ENCODE measurements at regions not wholly inside any gene's neighbourhood (a gene's known extent, or its start where the extent isn't known, plus 50 kb on each side); places are given as distances from the start of the nearest gene placed in this dataset.

DNA sequence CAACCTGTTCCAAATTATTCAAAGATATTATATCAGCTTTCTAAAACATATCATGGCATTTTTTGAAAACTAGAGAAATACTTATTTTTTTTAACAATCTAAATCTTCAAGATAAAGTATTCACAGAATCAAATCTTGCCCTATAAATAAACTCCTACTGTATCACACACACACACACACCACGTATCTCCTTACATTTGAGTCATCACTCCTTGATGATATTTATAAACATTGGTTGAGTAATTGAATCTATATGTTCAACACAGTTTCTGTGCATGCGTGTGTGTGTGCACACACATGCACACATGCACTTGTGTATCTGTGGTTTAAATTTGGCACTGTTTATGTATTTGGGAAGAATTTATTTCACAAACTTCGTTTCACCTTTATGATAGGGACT, 1716.4 kb downstream of the EFNA5 start (continued):
- no peak for TF ChIP-seq RXRA (IDR thresholded peaks at IDR 0.05)
- no peak for TF ChIP-seq TAF1 (conservative IDR thresholded peaks at IDR 0.05)
- TF ChIP-seq GABPA (IDR thresholded peaks at IDR 0.05 in 1 of 2, conservative IDR thresholded peaks at IDR 0.05 in 1 of 2), result no peak
- TF ChIP-seq FOXA1 (IDR thresholded peaks at IDR 0.05), result no peak
- TF ChIP-seq, protein P1, sequence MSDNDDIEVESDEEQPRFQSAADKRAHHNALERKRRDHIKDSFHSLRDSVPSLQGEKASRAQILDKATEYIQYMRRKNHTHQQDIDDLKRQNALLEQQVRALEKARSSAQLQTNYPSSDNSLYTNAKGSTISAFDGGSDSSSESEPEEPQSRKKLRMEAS (IDR thresholded peaks at IDR 0.05), result no peak
- TF ChIP-seq NR2F2 (IDR thresholded peaks at IDR 0.05), result no peak
- TF ChIP-seq, protein P2, sequence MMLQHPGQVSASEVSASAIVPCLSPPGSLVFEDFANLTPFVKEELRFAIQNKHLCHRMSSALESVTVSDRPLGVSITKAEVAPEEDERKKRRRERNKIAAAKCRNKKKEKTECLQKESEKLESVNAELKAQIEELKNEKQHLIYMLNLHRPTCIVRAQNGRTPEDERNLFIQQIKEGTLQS (IDR thresholded peaks at IDR 0.05), result no peak
- no peak for TF ChIP-seq JUND (IDR thresholded peaks at IDR 0.05)
- TF ChIP-seq FOXA2 (IDR thresholded peaks at IDR 0.05), result no peak
- TF ChIP-seq YY1 (IDR thresholded peaks at IDR 0.05), result no peak

DNA sequence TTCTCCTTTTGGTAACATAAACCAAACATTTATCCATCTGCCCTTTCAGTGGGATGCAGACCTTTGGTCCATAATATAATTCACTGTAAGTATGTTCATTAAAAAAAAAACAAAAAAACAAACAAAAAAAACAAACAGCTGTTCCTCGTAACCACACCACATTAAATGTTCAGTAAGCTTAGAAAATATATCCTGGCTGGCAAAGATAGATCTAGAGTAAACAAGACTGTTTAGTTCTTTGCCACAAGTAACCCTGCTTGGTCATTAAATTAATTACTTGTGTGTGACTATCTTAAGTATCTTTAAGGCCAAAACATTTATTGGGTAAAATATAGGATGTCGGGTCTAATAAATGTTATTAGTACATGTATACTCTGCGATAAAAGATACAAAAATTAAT, 1717.1 kb downstream of the EFNA5 start:
- Histone ChIP-seq H3K4me3 (ENCODE audit: low read depth in 1 of 3, low read length in 3 of 3) (no peak overlapping the region), H3K36me3 (ENCODE audit: control insufficient read depth in 4 of 4, insufficient read depth in 3 of 4, low read depth in 1 of 4, low read length in 3 of 4) (no peaks in the 10 kb centered on the region), H3K9ac (ENCODE audit: low read depth in 1 of 2, low read length in 2 of 2) (no peak overlapping the region), H3K9me3 (ENCODE audit: control insufficient read depth in 4 of 4, low read length in 3 of 4) (no peaks in the 10 kb centered on the region), H3K4me1 (ENCODE audit: control insufficient read depth in 4 of 4, insufficient read depth in 4 of 4, low read length in 3 of 4) (no peaks in the 10 kb centered on the region), H3K27me3 (ENCODE audit: control insufficient read depth in 4 of 4, insufficient read depth in 4 of 4, low read length in 3 of 4) (no peaks in the 10 kb centered on the region), H3K27ac (ENCODE audit: low read depth in 1 of 2, low read length in 2 of 2) (no peak overlapping the region)
- WGBS, result 76% methylated on average over 3 of the region's 3 CpGs
- DNase-seq (ENCODE audit: low spot score), result no peak
- no peak for TF ChIP-seq FOXA2 (IDR thresholded peaks at IDR 0.05)
- TF ChIP-seq, protein P3, sequence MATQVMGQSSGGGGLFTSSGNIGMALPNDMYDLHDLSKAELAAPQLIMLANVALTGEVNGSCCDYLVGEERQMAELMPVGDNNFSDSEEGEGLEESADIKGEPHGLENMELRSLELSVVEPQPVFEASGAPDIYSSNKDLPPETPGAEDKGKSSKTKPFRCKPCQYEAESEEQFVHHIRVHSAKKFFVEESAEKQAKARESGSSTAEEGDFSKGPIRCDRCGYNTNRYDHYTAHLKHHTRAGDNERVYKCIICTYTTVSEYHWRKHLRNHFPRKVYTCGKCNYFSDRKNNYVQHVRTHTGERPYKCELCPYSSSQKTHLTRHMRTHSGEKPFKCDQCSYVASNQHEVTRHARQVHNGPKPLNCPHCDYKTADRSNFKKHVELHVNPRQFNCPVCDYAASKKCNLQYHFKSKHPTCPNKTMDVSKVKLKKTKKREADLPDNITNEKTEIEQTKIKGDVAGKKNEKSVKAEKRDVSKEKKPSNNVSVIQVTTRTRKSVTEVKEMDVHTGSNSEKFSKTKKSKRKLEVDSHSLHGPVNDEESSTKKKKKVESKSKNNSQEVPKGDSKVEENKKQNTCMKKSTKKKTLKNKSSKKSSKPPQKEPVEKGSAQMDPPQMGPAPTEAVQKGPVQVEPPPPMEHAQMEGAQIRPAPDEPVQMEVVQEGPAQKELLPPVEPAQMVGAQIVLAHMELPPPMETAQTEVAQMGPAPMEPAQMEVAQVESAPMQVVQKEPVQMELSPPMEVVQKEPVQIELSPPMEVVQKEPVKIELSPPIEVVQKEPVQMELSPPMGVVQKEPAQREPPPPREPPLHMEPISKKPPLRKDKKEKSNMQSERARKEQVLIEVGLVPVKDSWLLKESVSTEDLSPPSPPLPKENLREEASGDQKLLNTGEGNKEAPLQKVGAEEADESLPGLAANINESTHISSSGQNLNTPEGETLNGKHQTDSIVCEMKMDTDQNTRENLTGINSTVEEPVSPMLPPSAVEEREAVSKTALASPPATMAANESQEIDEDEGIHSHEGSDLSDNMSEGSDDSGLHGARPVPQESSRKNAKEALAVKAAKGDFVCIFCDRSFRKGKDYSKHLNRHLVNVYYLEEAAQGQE (IDR thresholded peaks at IDR 0.05), result no peak
- TF ChIP-seq, protein P2 (IDR thresholded peaks at IDR 0.05), result no peak

DNA sequence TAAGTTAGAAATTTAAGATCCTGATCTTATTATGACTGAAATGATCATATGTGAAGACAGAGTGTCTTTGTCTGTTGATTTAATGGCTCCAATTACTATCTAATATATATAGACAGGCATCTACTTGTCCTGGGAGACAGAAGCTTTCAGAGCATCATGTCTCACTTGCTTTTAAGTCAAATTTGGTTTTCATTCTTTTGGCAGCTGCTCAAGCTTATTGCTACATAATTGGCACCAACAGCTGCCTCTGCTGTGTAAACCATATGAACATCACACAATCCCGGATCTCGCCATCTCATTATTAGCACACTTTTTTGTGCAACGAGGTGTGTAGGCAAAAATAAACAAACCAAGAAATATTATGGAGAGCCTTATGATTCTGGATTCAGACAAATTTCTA, 1717.9 kb downstream of the EFNA5 start:
- Histone ChIP-seq H3K27ac (ENCODE audit: low read depth in 1 of 2, low read length in 2 of 2) (no peak overlapping the region), H3K9ac (ENCODE audit: low read depth in 1 of 2, low read length in 2 of 2) (no peak overlapping the region), H3K27me3 (ENCODE audit: control insufficient read depth in 4 of 4, insufficient read depth in 4 of 4, low read length in 3 of 4) (no peaks in the 10 kb centered on the region), H3K4me3 (ENCODE audit: low read depth in 1 of 3, low read length in 3 of 3) (no peak overlapping the region), H3K36me3 (ENCODE audit: control insufficient read depth in 4 of 4, insufficient read depth in 3 of 4, low read depth in 1 of 4, low read length in 3 of 4) (no peaks in the 10 kb centered on the region), H3K9me3 (ENCODE audit: control insufficient read depth in 4 of 4, low read length in 3 of 4) (no peaks in the 10 kb centered on the region), H3K4me1 (ENCODE audit: control insufficient read depth in 4 of 4, insufficient read depth in 4 of 4, low read length in 3 of 4) (no peaks in the 10 kb centered on the region)
- 66% methylated on average over 3 of the region's 3 CpGs for WGBS
- TF ChIP-seq, protein P4, sequence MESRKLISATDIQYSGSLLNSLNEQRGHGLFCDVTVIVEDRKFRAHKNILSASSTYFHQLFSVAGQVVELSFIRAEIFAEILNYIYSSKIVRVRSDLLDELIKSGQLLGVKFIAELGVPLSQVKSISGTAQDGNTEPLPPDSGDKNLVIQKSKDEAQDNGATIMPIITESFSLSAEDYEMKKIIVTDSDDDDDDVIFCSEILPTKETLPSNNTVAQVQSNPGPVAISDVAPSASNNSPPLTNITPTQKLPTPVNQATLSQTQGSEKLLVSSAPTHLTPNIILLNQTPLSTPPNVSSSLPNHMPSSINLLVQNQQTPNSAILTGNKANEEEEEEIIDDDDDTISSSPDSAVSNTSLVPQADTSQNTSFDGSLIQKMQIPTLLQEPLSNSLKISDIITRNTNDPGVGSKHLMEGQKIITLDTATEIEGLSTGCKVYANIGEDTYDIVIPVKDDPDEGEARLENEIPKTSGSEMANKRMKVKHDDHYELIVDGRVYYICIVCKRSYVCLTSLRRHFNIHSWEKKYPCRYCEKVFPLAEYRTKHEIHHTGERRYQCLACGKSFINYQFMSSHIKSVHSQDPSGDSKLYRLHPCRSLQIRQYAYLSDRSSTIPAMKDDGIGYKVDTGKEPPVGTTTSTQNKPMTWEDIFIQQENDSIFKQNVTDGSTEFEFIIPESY (IDR thresholded peaks at IDR 0.05), result no peak
- TF ChIP-seq RAD21 (IDR thresholded peaks at IDR 0.05) (no peak), EGR1 (IDR thresholded peaks at IDR 0.05; ENCODE audit: low read depth in 2 of 2) (no peak), TAF1 (conservative IDR thresholded peaks at IDR 0.05) (no peak), FOXA1 (IDR thresholded peaks at IDR 0.05) (no peak), YY1 (IDR thresholded peaks at IDR 0.05) (no peak), FOXA2 (IDR thresholded peaks at IDR 0.05) (no peak), SP1 (IDR thresholded peaks at IDR 0.05) (no peak), JUND (IDR thresholded peaks at IDR 0.05) (no peak)
- TF ChIP-seq, protein P5, sequence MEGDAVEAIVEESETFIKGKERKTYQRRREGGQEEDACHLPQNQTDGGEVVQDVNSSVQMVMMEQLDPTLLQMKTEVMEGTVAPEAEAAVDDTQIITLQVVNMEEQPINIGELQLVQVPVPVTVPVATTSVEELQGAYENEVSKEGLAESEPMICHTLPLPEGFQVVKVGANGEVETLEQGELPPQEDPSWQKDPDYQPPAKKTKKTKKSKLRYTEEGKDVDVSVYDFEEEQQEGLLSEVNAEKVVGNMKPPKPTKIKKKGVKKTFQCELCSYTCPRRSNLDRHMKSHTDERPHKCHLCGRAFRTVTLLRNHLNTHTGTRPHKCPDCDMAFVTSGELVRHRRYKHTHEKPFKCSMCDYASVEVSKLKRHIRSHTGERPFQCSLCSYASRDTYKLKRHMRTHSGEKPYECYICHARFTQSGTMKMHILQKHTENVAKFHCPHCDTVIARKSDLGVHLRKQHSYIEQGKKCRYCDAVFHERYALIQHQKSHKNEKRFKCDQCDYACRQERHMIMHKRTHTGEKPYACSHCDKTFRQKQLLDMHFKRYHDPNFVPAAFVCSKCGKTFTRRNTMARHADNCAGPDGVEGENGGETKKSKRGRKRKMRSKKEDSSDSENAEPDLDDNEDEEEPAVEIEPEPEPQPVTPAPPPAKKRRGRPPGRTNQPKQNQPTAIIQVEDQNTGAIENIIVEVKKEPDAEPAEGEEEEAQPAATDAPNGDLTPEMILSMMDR (IDR thresholded peaks at IDR 0.05; ENCODE audit: low read depth, low read length, missing input control), result no peak
- TF ChIP-seq, protein P2 (IDR thresholded peaks at IDR 0.05), result no peak
- TF ChIP-seq, protein P1 (IDR thresholded peaks at IDR 0.05), result no peak
- no peak for DNase-seq (ENCODE audit: low spot score)

Measured in liver (tissue), 8 donors.